Osteoblast (primary cell): ENCODE measurements at regions not wholly inside any gene's neighbourhood (a gene's known extent, or its start where the extent isn't known, plus 50 kb on each side); places are given as distances from the start of the nearest gene placed in this dataset.
A peak's percentile ranks its signal among the peaks of the same experiment; 100 is the strongest.

Experiments
- DNase-seq: peaks from one replicate; pipeline ENCODE4 v3.0.0; 2011; ENCODE audit warnings: low spot score, mixed read lengths; ENCODE audit not compliant: insufficient read length; ENCODE audit errors: missing footprints
- H2AFZ ChIP-seq: 2 replicates; pipeline ENCODE4 v1.6.0; 2011; ENCODE audit warnings: mild to moderate bottlenecking, low read length
- H3K27ac ChIP-seq: 2 replicates; pipeline ENCODE4 v1.5.1; 2011; ENCODE audit warnings: mild to moderate bottlenecking, low read depth, low read length, moderate library complexity
- H3K27me3 ChIP-seq: 2 replicates; pipeline ENCODE4 v1.6.0; 2012; ENCODE audit warnings: mild to moderate bottlenecking, control low read depth, inconsistent platforms, low read length, moderate library complexity; ENCODE audit not compliant: insufficient read depth
- H3K36me3 ChIP-seq: 2 replicates; pipeline ENCODE4 v1.5.1; 2011; ENCODE audit warnings: mild to moderate bottlenecking, low read length, control low read depth, moderate library complexity; ENCODE audit not compliant: insufficient read depth
- H3K4me1 ChIP-seq: 2 replicates; pipeline ENCODE4 v1.5.1; 2011; ENCODE audit warnings: mild to moderate bottlenecking, low read length, control low read depth, moderate library complexity; ENCODE audit not compliant: insufficient read depth
- H3K4me2 ChIP-seq: 2 replicates; pipeline ENCODE4 v1.6.0; 2011; ENCODE audit warnings: mild to moderate bottlenecking, low read length; ENCODE audit not compliant: insufficient read depth
- H3K4me3 ChIP-seq: fragments of 200-600 bp; sonication (generic); 3 replicates; pipeline ENCODE4 v1.5.1; 2012; ENCODE audit warnings: mild to moderate bottlenecking, low read length, inconsistent platforms; ENCODE audit not compliant: insufficient read depth
- H3K79me2 ChIP-seq: 2 replicates; pipeline ENCODE4 v1.6.0; 2012; ENCODE audit warnings: mild to moderate bottlenecking, low read length, control low read depth, inconsistent platforms; ENCODE audit not compliant: insufficient read depth
- H3K9me3 ChIP-seq: 2 replicates; pipeline ENCODE4 v1.5.1; 2011; ENCODE audit warnings: low read depth, low read length, control low read depth
- H4K20me1 ChIP-seq: 2 replicates; pipeline ENCODE4 v1.6.0; 2012; ENCODE audit warnings: mild to moderate bottlenecking, low read length, control low read depth; ENCODE audit not compliant: insufficient read depth
- TF ChIP-seq, protein P1 (sequence below): IDR thresholded peaks from 2 replicates; pipeline ENCODE4 v1.5.1; 2011; ENCODE audit warnings: mild to moderate bottlenecking, low read depth, low read length, moderate library complexity; ENCODE audit errors: extremely low read depth

DNA sequence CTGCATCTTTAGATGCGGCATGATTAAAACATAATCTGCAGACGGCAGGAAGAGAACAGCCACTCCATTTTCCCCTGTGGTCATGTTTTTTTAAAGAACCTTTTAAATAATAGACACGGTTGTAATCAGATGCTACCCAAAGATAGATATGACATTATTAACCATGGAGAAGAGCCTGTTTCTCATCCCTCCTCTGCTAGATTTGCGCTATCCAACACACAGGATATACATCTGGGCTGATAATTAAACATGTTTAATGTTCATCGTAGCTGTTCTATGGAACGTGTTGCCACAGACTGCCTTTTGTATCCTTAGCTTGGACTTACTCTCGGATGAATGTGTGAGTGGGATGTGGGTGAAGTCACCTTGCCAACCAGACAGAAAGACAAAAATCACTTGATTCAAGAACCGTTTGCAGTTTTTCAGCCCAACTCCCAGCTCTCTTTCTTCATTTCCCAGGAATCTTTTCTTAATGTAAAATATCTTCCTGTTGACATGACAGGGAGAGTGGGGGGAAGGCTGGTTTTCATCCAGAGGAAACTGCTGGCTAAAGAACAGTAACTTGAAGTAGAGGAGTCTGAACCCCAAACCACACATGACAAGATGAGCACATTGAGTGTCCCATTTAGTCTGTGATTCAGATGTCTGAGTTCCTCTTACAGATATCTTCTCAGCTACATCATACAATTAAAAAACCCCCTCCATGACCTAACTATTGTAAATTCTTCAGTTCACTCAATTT lies 118.6 kb upstream of the PRICKLE2 start:
- no peaks in the 10 kb centered on the region for H3K36me3 ChIP-seq
- H2AFZ ChIP-seq, result peak overlapping the region; percentile 30
- no peak overlapping the region for H3K4me3 ChIP-seq
- H3K27me3 ChIP-seq, result no peaks in the 10 kb centered on the region
- H4K20me1 ChIP-seq, result no peaks in the 10 kb centered on the region
- H3K4me2 ChIP-seq, result peak overlapping the region; percentile 49
- H3K4me1 ChIP-seq, result peaks cover 53% of the 10 kb centered on the region
- H3K9me3 ChIP-seq, result no peaks in the 10 kb centered on the region
- peak; percentile 81 for DNase-seq
- no peaks in the 10 kb centered on the region for H3K79me2 ChIP-seq
- TF ChIP-seq, protein P1, sequence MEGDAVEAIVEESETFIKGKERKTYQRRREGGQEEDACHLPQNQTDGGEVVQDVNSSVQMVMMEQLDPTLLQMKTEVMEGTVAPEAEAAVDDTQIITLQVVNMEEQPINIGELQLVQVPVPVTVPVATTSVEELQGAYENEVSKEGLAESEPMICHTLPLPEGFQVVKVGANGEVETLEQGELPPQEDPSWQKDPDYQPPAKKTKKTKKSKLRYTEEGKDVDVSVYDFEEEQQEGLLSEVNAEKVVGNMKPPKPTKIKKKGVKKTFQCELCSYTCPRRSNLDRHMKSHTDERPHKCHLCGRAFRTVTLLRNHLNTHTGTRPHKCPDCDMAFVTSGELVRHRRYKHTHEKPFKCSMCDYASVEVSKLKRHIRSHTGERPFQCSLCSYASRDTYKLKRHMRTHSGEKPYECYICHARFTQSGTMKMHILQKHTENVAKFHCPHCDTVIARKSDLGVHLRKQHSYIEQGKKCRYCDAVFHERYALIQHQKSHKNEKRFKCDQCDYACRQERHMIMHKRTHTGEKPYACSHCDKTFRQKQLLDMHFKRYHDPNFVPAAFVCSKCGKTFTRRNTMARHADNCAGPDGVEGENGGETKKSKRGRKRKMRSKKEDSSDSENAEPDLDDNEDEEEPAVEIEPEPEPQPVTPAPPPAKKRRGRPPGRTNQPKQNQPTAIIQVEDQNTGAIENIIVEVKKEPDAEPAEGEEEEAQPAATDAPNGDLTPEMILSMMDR, result no peak
- peak overlapping the region; percentile 94 for H3K27ac ChIP-seq

GRCh38 chr3:64342940-64343688 lies 117.8 kb upstream of the PRICKLE2 start:
- Histone ChIP-seq H3K27ac (peak overlapping the region; percentile 94), H2AFZ (no peak overlapping the region)

GRCh38 chr3:64341296-64341695 lies 116.0 kb upstream of the PRICKLE2 start:
- TF ChIP-seq, protein P1, result no peak
- no peaks in the 10 kb centered on the region for H3K9me3 ChIP-seq
- no peaks in the 10 kb centered on the region for H3K36me3 ChIP-seq
- H3K4me1 ChIP-seq, result peaks cover 53% of the 10 kb centered on the region
- H3K27me3 ChIP-seq, result no peaks in the 10 kb centered on the region
- H3K4me3 ChIP-seq, result no peak overlapping the region
- H3K4me2 ChIP-seq, result peak overlapping the region; percentile 74
- no peaks in the 10 kb centered on the region for H4K20me1 ChIP-seq
- H3K27ac ChIP-seq, result peak overlapping the region; percentile 83
- H2AFZ ChIP-seq, result peak overlapping the region; percentile 5
- no peak for DNase-seq
- H3K79me2 ChIP-seq, result no peaks in the 10 kb centered on the region

More at GRCh38 chr3:64342940-64343688, 117.8 kb upstream of the PRICKLE2 start:
- no peak overlapping the region for H3K4me3 ChIP-seq
- peak; percentile 43 for DNase-seq
- H3K27me3 ChIP-seq, result no peaks in the 10 kb centered on the region
- H3K4me2 ChIP-seq, result no peak overlapping the region
- no peaks in the 10 kb centered on the region for H3K79me2 ChIP-seq
- H4K20me1 ChIP-seq, result no peaks in the 10 kb centered on the region
- H3K4me1 ChIP-seq, result peaks cover 53% of the 10 kb centered on the region
- no peaks in the 10 kb centered on the region for H3K36me3 ChIP-seq
- TF ChIP-seq, protein P1, result no peak
- no peaks in the 10 kb centered on the region for H3K9me3 ChIP-seq

- Histone ChIP-seq H3K27ac (peak overlapping the region; percentile 83), H3K36me3 (no peaks in the 10 kb centered on the region), H3K27me3 (no peaks in the 10 kb centered on the region), H3K79me2 (no peaks in the 10 kb centered on the region), H3K4me1 (peaks cover 51% of the 10 kb centered on the region), H3K4me2 (peak overlapping the region; percentile 74), H3K9me3 (no peaks in the 10 kb centered on the region), H2AFZ (peak overlapping the region; percentile 68), H4K20me1 (no peaks in the 10 kb centered on the region), H3K4me3 (peak overlapping the region; percentile 43)
- peak; percentile 75 for DNase-seq
- TF ChIP-seq, protein P1, result no peak
Observed at GRCh38 chr3:64340641-64341101, 115.4 kb upstream of the PRICKLE2 start.
